ENCODE measurements at regions not wholly inside any gene's neighbourhood (a gene's known extent, or its start where the extent isn't known, plus 50 kb on each side); places are given as distances from the start of the nearest gene placed in this dataset.

DNA sequence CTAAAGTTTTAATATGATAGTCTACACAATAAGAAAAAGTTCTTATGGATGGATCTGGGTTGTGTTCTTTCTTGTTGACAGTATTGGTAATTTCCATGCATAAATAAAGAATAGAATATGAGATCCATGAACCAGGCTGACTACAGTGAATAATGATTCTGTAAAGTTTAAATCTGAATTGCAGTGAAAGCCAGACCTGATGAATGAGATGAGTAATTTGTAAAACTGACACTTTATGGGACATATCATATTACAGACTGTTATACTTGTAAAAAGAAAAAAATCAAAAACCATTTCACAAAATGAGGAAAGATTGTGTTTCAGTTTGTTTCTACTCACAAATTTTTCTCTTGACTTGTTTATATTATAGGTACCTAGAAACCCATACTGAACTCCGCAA, 164.9 kb upstream of the SCN7A start:
- Histone ChIP-seq H3K4me2 (ENCODE audit: low read length) (no peak overlapping the region), H3K9ac (ENCODE audit: low read length) (no peak overlapping the region), H3K27me3 (ENCODE audit: insufficient read depth, low read length) (no peaks in the 10 kb centered on the region), H3K27ac (ENCODE audit: low read depth, low read length) (no peak overlapping the region), H3K36me3 (ENCODE audit: insufficient read depth, low read length) (no peaks in the 10 kb centered on the region), H2AFZ (ENCODE audit: low read depth, low read length) (no peak overlapping the region), H4K20me1 (ENCODE audit: insufficient read depth, low read length) (no peaks in the 10 kb centered on the region), H3K4me1 (ENCODE audit: insufficient read depth, low read length) (no peaks in the 10 kb centered on the region), H3K9me3 (ENCODE audit: insufficient read depth, low read depth, low read length) (no peaks in the 10 kb centered on the region), H3K79me2 (ENCODE audit: insufficient read depth, low read length) (no peaks in the 10 kb centered on the region), H3K4me3 (ENCODE audit: insufficient read depth, low read depth, low read length) (no peak overlapping the region)
- FAIRE-seq: no peak
- DNase-seq (ENCODE audit: low read depth): no peak
- H3K27ac Mint-ChIP-seq (ENCODE audit: unreplicated experiment): no peak overlapping the region
- H3K4me3 Mint-ChIP-seq (ENCODE audit: unreplicated experiment): no peak overlapping the region
- H3K9me3 Mint-ChIP-seq (ENCODE audit: unreplicated experiment): peaks cover 4% of the 10 kb centered on the region
- H3K27me3 Mint-ChIP-seq (ENCODE audit: low read depth, unreplicated experiment): no peaks in the 10 kb centered on the region
- TF ChIP-seq EZH2 (IDR thresholded peaks at IDR 0.05; ENCODE audit: insufficient read depth, low read length): no peak
- TF ChIP-seq, protein P1, sequence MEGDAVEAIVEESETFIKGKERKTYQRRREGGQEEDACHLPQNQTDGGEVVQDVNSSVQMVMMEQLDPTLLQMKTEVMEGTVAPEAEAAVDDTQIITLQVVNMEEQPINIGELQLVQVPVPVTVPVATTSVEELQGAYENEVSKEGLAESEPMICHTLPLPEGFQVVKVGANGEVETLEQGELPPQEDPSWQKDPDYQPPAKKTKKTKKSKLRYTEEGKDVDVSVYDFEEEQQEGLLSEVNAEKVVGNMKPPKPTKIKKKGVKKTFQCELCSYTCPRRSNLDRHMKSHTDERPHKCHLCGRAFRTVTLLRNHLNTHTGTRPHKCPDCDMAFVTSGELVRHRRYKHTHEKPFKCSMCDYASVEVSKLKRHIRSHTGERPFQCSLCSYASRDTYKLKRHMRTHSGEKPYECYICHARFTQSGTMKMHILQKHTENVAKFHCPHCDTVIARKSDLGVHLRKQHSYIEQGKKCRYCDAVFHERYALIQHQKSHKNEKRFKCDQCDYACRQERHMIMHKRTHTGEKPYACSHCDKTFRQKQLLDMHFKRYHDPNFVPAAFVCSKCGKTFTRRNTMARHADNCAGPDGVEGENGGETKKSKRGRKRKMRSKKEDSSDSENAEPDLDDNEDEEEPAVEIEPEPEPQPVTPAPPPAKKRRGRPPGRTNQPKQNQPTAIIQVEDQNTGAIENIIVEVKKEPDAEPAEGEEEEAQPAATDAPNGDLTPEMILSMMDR (IDR thresholded peaks at IDR 0.05; ENCODE audit: insufficient read depth, low read depth, low read length): no peak
- no peaks in the 10 kb centered on the region for H3K36me3 Mint-ChIP-seq (ENCODE audit: low read depth, unreplicated experiment)
- H3K4me1 Mint-ChIP-seq (ENCODE audit: low read depth, unreplicated experiment): no peaks in the 10 kb centered on the region

DNA sequence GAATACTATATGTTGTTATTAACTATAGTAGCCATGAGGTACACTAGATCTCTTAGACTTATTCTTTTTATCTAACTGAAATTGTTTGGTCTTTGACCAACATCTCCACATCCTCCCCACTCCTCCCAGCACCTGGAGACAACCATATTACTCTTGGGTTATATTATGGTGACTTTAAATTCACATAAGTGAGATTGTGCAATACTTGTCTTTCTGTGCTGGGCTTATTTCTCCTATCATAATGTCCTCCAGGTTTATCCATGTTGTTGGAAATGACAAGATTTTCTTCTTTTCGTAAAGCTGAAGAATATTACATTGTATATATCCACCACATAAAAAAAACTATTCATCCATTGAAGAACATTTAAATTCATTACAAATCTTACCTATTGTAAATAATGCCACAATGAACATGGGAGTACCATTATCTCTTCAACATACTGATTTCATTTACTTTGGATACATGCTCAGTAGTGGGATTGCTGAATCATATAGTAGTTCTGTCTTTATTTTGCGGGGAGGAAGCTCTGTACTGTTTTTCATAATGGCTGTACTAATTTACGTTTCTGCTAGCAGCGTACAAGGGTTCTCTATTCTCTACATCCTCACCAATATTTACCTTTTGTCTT, 159.2 kb upstream of the SCN7A start:
- FAIRE-seq (peak; percentile 34), DNase-seq (ENCODE audit: low read depth) (peak; percentile 71)
- no peak overlapping the region for H3K9ac ChIP-seq (ENCODE audit: low read length)
- no peak overlapping the region for H2AFZ ChIP-seq (ENCODE audit: low read depth, low read length)
- H4K20me1 ChIP-seq (ENCODE audit: insufficient read depth, low read length): no peaks in the 10 kb centered on the region
- TF ChIP-seq, protein P1 (IDR thresholded peaks at IDR 0.05; ENCODE audit: insufficient read depth, low read depth, low read length): no peak
- no peak for TF ChIP-seq EZH2 (IDR thresholded peaks at IDR 0.05; ENCODE audit: insufficient read depth, low read length)
- Mint-ChIP-seq H3K27ac (ENCODE audit: unreplicated experiment) (no peak overlapping the region), H3K4me3 (ENCODE audit: unreplicated experiment) (no peak overlapping the region), H3K27me3 (ENCODE audit: low read depth, unreplicated experiment) (no peaks in the 10 kb centered on the region), H3K9me3 (ENCODE audit: unreplicated experiment) (peaks cover 4% of the 10 kb centered on the region), H3K4me1 (ENCODE audit: low read depth, unreplicated experiment) (peaks cover 13% of the 10 kb centered on the region), H3K36me3 (ENCODE audit: low read depth, unreplicated experiment) (no peaks in the 10 kb centered on the region)
- no peaks in the 10 kb centered on the region for H3K9me3 ChIP-seq (ENCODE audit: insufficient read depth, low read depth, low read length)
- no peak overlapping the region for H3K4me3 ChIP-seq (ENCODE audit: insufficient read depth, low read depth, low read length)
- no peak overlapping the region for H3K27ac ChIP-seq (ENCODE audit: low read depth, low read length)
- H3K4me2 ChIP-seq (ENCODE audit: low read length): peak overlapping the region; percentile 3
- no peaks in the 10 kb centered on the region for H3K79me2 ChIP-seq (ENCODE audit: insufficient read depth, low read length)
- H3K27me3 ChIP-seq (ENCODE audit: insufficient read depth, low read length): no peaks in the 10 kb centered on the region
- no peaks in the 10 kb centered on the region for H3K36me3 ChIP-seq (ENCODE audit: insufficient read depth, low read length)
- H3K4me1 ChIP-seq (ENCODE audit: insufficient read depth, low read length): peaks cover 7% of the 10 kb centered on the region

- no peaks in the 10 kb centered on the region for H3K27me3 Mint-ChIP-seq (ENCODE audit: low read depth, unreplicated experiment)
- peaks cover 13% of the 10 kb centered on the region for H3K4me1 Mint-ChIP-seq (ENCODE audit: low read depth, unreplicated experiment)
- Histone ChIP-seq H3K36me3 (ENCODE audit: insufficient read depth, low read length) (no peaks in the 10 kb centered on the region), H3K27me3 (ENCODE audit: insufficient read depth, low read length) (no peaks in the 10 kb centered on the region), H2AFZ (ENCODE audit: low read depth, low read length) (no peak overlapping the region), H3K9ac (ENCODE audit: low read length) (no peak overlapping the region), H3K79me2 (ENCODE audit: insufficient read depth, low read length) (no peaks in the 10 kb centered on the region), H4K20me1 (ENCODE audit: insufficient read depth, low read length) (no peaks in the 10 kb centered on the region), H3K4me1 (ENCODE audit: insufficient read depth, low read length) (peaks cover 7% of the 10 kb centered on the region), H3K4me3 (ENCODE audit: insufficient read depth, low read depth, low read length) (no peak overlapping the region), H3K4me2 (ENCODE audit: low read length) (no peak overlapping the region), H3K27ac (ENCODE audit: low read depth, low read length) (no peak overlapping the region), H3K9me3 (ENCODE audit: insufficient read depth, low read depth, low read length) (no peaks in the 10 kb centered on the region)
- TF ChIP-seq, protein P1 (IDR thresholded peaks at IDR 0.05; ENCODE audit: insufficient read depth, low read depth, low read length): no peak
- no peak for TF ChIP-seq EZH2 (IDR thresholded peaks at IDR 0.05; ENCODE audit: insufficient read depth, low read length)
- H3K36me3 Mint-ChIP-seq (ENCODE audit: low read depth, unreplicated experiment): no peaks in the 10 kb centered on the region
- H3K4me3 Mint-ChIP-seq (ENCODE audit: unreplicated experiment): no peak overlapping the region
- FAIRE-seq: no peak
- H3K9me3 Mint-ChIP-seq (ENCODE audit: unreplicated experiment): peaks cover 4% of the 10 kb centered on the region
- no peak overlapping the region for H3K27ac Mint-ChIP-seq (ENCODE audit: unreplicated experiment)
- no peak for DNase-seq (ENCODE audit: low read depth)
Measured at GRCh38 chr2:166651991-166652390, 157.9 kb upstream of the SCN7A start.
